Spleen (tissue), 11 donors: ENCODE measurements at regions not wholly inside any gene's neighbourhood (a gene's known extent, or its start where the extent isn't known, plus 50 kb on each side); places are given as distances from the start of the nearest gene placed in this dataset.

Source experiments
- DNase-seq: peaks from one replicate; pipeline ENCODE4 v3.0.0-alpha.2; 2020
- H3K27ac ChIP-seq, 8 donors: fragments of 200-600 bp; sonication (generic) in 7 of 8; 1 replicate in 4 of 8; 2 replicates in 4 of 8; pipeline versions ENCODE4 v1.5.0 to v1.8.0; 2016 to 2021; ENCODE audit warnings: inconsistent platforms in 4 of 8, mild to moderate bottlenecking in 4 of 8, moderate library complexity in 1 of 8
- H3K27me3 ChIP-seq, 7 donors: fragments of 200-600 bp; sonication (generic) in 6 of 7; replicated peaks in 1 of 7; 1 replicate in 4 of 7; 2 replicates in 3 of 7; pipeline versions ENCODE4 v1.5.0 to v1.8.0; 2016 to 2021; ENCODE audit warnings: inconsistent platforms in 3 of 7, mild to moderate bottlenecking in 1 of 7
- H3K36me3 ChIP-seq, 6 donors: fragments of 200-600 bp; sonication (generic) in 5 of 6; 1 replicate in 4 of 6; 2 replicates in 2 of 6; pipeline versions ENCODE4 v1.5.0 to v1.8.0; 2016 to 2021; ENCODE audit warnings: inconsistent platforms in 2 of 6
- H3K4me1 ChIP-seq, 6 donors: fragments of 200-600 bp; sonication (generic) in 5 of 6; 1 replicate in 3 of 6; 2 replicates in 3 of 6; pipeline versions ENCODE4 v1.5.0 to v1.8.0; 2016 to 2021; ENCODE audit warnings: inconsistent platforms in 3 of 6
- H3K4me3 ChIP-seq, 8 donors: fragments of 200-600 bp; sonication (generic) in 7 of 8; 1 replicate in 4 of 8; 2 replicates in 4 of 8; pipeline versions ENCODE4 v1.5.0 to v1.8.0; 2016 to 2021; ENCODE audit warnings: inconsistent platforms in 4 of 8, mild to moderate bottlenecking in 4 of 8, moderate library complexity in 2 of 8
- H3K9me3 ChIP-seq, 8 donors: fragments of 200-600 bp; sonication (generic) in 7 of 8; 1 replicate in 4 of 8; 2 replicates in 4 of 8; pipeline versions ENCODE4 v1.5.0 to v1.8.0; 2016 to 2021; ENCODE audit warnings: inconsistent platforms in 4 of 8
- POLR2A ChIP-seq, 3 donors: fragments of 450-650 bp; IDR thresholded peaks; one replicate each; pipeline ENCODE4 v1.5.1; 2017; ENCODE audit warnings: antibody characterized with exemption in 3 of 3, mild to moderate bottlenecking in 1 of 3
- POLR2AphosphoS5 ChIP-seq, 3 donors: sonication (generic); formaldehyde crosslinking; IDR thresholded peaks; one replicate each; pipeline ENCODE4 v1.5.1; 2017; ENCODE audit warnings: antibody characterized with exemption in 3 of 3
- WGBS, 5 donors: extraction: QIAGEN DNeasy Blood & Tissue Kit in 3 of 5; methylation state at CpG; one replicate each; pipeline versions ENCODE4 v1.1.5 to v1.1.7; 2013 to 2018; 5-methylcytosine and 5-hydroxymethylcytosine counted together
- intact Hi-C: fragments of 100-400 bp; cut with DNase I; formaldehyde crosslinking; loops from one replicate; pipeline ENCODE4 v1.15.0; 2023; ENCODE audit warnings: low total_unique reads
- TF ChIP-seq, protein P1 (sequence below), 11 experiments: fragments of 200-600 bp in 7 of 11; fragments of 450-650 bp in 4 of 11; sonication (generic) in 4 of 11; IDR thresholded peaks in 8 of 11; conservative IDR thresholded peaks in 3 of 11; 1 replicate in 7 of 11; 2 replicates in 4 of 11; pipeline versions ENCODE4 v1.4.0 to v1.8.0; 2016 to 2021; ENCODE audit warnings: antibody characterized with exemption in 11 of 11, inconsistent platforms in 4 of 11, mild to moderate bottlenecking in 1 of 11
- donor health status: healthy with polysubstance abuse.
- donor health status: DM: no; HTN: no; CAD: no; lungs with moderate emphysema.
- donor health status: DM: no; HTN: no; CAD: no.
- donor health status: Bipolar disorder and iron deficiency.
- donor health status: healthy.
- donor health status: DM: no; HTN: no; CAD: no.
- donor health status: DM: yes; HTN: yes; CAD: no.

DNA sequence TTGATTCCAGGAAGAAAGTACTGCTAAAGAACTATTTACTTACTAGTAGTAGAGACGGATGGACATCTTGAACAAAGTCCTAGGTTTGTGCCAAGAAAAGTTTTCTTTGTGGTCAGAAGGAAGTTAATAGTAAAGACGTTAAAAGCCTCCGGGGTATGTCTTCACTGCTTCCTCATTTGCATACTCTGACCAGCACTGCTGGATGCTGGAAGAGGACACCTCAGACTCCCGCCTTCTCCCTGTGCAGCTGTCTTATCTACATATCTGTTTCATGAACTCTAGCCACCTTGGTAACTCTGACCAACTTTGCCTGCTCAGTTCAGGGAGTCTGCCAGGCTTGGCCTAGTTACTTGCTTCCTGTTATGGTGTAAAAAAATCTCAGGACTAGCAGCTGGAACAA is 1109.1 kb upstream of the MIR17HG start:
- peaks cover 0 to 13% (median 0%) of the 10 kb centered on the region in 8 donors for H3K9me3 ChIP-seq
- H3K36me3 ChIP-seq, result no peaks in the 10 kb centered on the region
- no peak overlapping the region for H3K4me3 ChIP-seq
- WGBS, 5 donors, result 58 to 69% (median 63%) methylated on average over 4 of the region's 4 CpGs
- TF ChIP-seq, protein P1, sequence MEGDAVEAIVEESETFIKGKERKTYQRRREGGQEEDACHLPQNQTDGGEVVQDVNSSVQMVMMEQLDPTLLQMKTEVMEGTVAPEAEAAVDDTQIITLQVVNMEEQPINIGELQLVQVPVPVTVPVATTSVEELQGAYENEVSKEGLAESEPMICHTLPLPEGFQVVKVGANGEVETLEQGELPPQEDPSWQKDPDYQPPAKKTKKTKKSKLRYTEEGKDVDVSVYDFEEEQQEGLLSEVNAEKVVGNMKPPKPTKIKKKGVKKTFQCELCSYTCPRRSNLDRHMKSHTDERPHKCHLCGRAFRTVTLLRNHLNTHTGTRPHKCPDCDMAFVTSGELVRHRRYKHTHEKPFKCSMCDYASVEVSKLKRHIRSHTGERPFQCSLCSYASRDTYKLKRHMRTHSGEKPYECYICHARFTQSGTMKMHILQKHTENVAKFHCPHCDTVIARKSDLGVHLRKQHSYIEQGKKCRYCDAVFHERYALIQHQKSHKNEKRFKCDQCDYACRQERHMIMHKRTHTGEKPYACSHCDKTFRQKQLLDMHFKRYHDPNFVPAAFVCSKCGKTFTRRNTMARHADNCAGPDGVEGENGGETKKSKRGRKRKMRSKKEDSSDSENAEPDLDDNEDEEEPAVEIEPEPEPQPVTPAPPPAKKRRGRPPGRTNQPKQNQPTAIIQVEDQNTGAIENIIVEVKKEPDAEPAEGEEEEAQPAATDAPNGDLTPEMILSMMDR (IDR thresholded peaks at IDR 0.05 in 8 of 11, conservative IDR thresholded peaks at IDR 0.05 in 3 of 11), result no peak
- TF ChIP-seq POLR2A (IDR thresholded peaks at IDR 0.05) (no peak), POLR2AphosphoS5 (IDR thresholded peaks at IDR 0.05) (no peak)
- DNase-seq, result no peak
- H3K27me3 ChIP-seq, result no peaks in the 10 kb centered on the region
- no peaks in the 10 kb centered on the region for H3K4me1 ChIP-seq
- H3K27ac ChIP-seq, result no peak overlapping the region
- intact Hi-C loops, result no loop called here

GRCh38 chr13:90239130-90239529 is 1108.4 kb upstream of the MIR17HG start:
- TF ChIP-seq, protein P1 (IDR thresholded peaks at IDR 0.05 in 8 of 11, conservative IDR thresholded peaks at IDR 0.05 in 3 of 11), result no peak
- TF ChIP-seq POLR2AphosphoS5 (IDR thresholded peaks at IDR 0.05), result no peak
- no peak for TF ChIP-seq POLR2A (IDR thresholded peaks at IDR 0.05)
- no peak overlapping the region for H3K4me3 ChIP-seq
- no peaks in the 10 kb centered on the region for H3K27me3 ChIP-seq
- H3K4me1 ChIP-seq, result no peaks in the 10 kb centered on the region
- H3K9me3 ChIP-seq, result peaks cover 0 to 13% (median 0%) of the 10 kb centered on the region in 8 donors
- 83 to 90% (median 87%) methylated on average over 3 of the region's 3 CpGs for WGBS, 5 donors
- intact Hi-C loops, result no loop called here
- H3K27ac ChIP-seq, result no peak overlapping the region
- no peaks in the 10 kb centered on the region for H3K36me3 ChIP-seq
- DNase-seq, result no peak

DNA sequence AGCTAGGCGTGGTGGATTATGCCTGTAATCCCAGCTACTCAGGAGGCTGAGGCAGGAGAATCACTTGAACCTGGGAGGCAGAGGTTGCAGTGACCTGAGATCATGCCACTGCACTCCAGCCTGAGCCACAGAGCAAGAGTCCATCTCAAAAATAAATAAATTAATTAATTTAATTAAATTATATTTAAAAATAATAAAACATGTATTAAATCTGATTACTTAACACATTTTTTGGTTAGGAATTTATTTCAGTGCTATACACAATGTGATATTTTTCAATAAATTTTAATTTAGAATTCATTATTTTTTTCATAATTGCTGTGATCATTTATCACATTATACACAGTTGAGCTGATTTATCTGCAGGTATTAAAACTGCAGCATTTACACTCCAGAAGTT is 1101.5 kb upstream of the MIR17HG start:
- no peak overlapping the region for H3K4me3 ChIP-seq
- TF ChIP-seq POLR2AphosphoS5 (IDR thresholded peaks at IDR 0.05), result no peak
- TF ChIP-seq, protein P1 (IDR thresholded peaks at IDR 0.05 in 8 of 11, conservative IDR thresholded peaks at IDR 0.05 in 3 of 11), result no peak
- TF ChIP-seq POLR2A (IDR thresholded peaks at IDR 0.05), result no peak
- H3K27me3 ChIP-seq, result no peaks in the 10 kb centered on the region
- intact Hi-C loops, result no loop called here
- no peaks in the 10 kb centered on the region for H3K4me1 ChIP-seq
- WGBS, 5 donors, result 70 to 100% (median 83%) methylated on average over 1 of the region's 1 CpG
- peaks cover 0 to 15% (median 10%) of the 10 kb centered on the region in 8 donors for H3K9me3 ChIP-seq
- no peak overlapping the region for H3K27ac ChIP-seq
- no peaks in the 10 kb centered on the region for H3K36me3 ChIP-seq
- DNase-seq, result no peak

DNA sequence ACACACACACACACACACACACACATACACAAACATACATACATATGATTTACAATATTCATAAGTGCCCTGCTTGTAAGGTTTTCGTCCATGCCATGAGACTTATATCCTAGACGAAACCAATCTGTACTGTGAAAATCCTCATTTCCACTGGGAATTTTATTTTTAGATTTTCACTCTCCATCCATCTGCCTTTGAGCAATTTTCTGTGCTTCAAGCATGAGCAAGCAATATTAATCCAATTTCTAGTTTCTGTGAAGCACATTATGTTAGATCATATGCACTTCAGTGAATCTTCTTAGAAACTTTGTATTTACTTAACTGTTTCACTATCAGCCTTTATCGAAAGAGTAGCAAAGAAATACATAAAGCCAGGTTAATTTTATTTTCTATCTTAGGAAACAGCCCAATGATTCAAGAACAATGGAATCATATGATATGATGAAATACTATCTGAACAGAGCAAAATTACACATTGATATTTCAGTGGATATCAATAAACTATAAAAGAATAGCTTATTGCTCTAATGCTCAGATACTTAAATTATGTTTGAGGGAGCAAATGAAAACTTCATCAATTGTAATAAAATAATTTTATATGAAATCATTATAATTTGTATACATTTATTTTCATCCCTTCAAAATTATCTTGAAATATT is 1100.7 kb upstream of the MIR17HG start:
- no peak for TF ChIP-seq POLR2A (IDR thresholded peaks at IDR 0.05)
- TF ChIP-seq, protein P1 (IDR thresholded peaks at IDR 0.05 in 8 of 11, conservative IDR thresholded peaks at IDR 0.05 in 3 of 11), result no peak
- TF ChIP-seq POLR2AphosphoS5 (IDR thresholded peaks at IDR 0.05), result no peak
- DNase-seq, result no peak
- Histone ChIP-seq H3K36me3 (no peaks in the 10 kb centered on the region), H3K27me3 (no peaks in the 10 kb centered on the region), H3K4me3 (no peak overlapping the region), H3K27ac (no peak overlapping the region), H3K9me3 (peaks cover 0 to 21% (median 16%) of the 10 kb centered on the region in 8 donors), H3K4me1 (no peaks in the 10 kb centered on the region)
- intact Hi-C loops, result no loop called here
- WGBS, 5 donors, result 80 to 93% (median 88%) methylated on average over 3 of the region's 3 CpGs
